Epithelial cell of prostate (primary cell): ENCODE measurements at regions not wholly inside any gene's neighbourhood (a gene's known extent, or its start where the extent isn't known, plus 50 kb on each side); places are given as distances from the start of the nearest gene placed in this dataset.
"Not testable (repeated sequence)": the region's sequence is repeated elsewhere in the genome, so short reads cannot be mapped to it uniquely, and the experiment has no call there.

Source experiments
- DNase-seq: peaks from one replicate; pipeline ENCODE4 v3.0.0-alpha.2; 2011; ENCODE audit warnings: low read depth, low spot score
- H3K27ac ChIP-seq: fragments of 450-650 bp; 2 replicates; pipeline ENCODE4 v1.5.1; 2017; ENCODE audit warnings: mild to moderate bottlenecking

GRCh38 chr3:193114431-193115340 is 126.3 kb upstream of the PLAAT1 start:
- DNase-seq: no peak
- no peak overlapping the region for H3K27ac ChIP-seq

DNA sequence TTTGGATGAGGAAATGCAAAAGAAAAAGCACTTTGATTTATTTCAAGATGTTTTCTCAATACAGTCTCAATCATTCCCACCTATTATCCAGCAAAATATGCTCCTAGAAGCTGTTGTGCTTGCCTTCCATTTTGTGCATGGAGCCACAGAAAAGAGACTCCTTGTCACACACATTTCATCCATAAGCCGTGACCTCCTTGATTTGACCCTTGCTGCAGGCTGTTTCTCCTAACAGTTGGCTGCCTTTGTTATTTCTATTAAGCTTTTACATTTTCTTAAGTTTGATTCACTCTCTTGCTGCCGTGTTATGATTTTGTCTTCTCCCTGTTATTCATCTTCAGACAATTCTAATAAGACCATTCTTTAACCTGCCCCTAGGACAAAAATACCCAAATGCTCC is 124.2 kb upstream of the PLAAT1 start:
- H3K27ac ChIP-seq: no peak overlapping the region

DNA sequence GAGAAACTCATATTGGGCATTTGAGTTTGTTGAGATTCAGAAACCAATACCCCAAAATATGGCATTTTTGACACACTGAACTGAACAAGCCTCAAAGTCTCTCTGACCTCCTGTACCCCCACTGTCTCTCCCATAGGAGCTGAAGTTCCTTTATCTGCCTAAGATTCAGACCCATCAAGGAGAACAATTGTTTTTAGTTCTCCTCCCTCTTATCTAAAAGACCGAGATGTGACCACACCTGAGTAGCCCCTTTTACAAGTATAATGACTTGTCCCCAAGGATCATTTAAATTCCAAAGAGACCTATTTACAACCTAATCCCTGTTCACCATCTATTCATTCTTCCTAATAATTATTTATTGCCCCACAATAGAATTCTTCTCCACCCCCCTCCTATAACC is 122.1 kb upstream of the PLAAT1 start:
- no peak for DNase-seq
- no peak overlapping the region for H3K27ac ChIP-seq

More for the DNA sequence above, 124.2 kb upstream of the PLAAT1 start:
- DNase-seq: no peak

DNA sequence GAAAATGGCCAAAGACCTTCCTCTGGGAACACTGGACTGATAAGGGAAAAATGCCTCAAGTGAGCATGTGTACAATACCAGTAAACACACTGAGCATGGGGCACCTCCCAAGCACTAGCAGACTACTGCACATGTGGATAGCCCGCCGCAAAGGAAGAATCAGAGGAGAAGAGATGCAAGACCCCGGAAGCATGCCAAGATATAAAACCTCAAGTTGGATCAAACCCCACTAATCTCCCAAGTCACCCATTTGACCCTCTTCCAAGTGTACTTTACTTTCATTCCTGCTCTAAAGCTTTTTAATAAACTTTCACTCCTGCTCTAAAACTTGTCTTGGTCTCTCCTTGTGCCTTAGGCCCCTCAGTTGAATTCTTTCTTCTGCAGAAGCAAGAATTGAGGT is 121.1 kb upstream of the PLAAT1 start:
- DNase-seq: no peak
- no peak overlapping the region for H3K27ac ChIP-seq

DNA sequence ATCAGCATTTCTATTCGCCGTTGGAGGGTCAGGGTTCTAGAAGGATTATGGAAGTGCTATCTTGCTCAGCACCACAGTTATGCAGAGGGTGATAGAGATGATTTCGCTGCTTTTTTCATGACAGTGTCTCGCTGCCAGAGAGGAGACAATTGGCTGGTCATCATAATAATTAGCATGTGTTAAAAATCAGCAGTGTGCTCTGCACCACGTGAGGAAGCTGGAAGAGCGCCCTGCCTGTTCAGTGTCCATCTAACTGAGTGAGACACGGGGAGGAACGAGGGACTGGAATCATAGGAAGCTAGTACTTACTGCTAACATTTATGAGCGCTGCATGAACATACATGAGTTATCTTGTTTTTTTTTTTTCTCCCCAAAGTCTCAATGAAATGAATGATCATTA is 116.2 kb upstream of the PLAAT1 start:
- H3K27ac ChIP-seq: no peak overlapping the region
- DNase-seq: no peak

DNA sequence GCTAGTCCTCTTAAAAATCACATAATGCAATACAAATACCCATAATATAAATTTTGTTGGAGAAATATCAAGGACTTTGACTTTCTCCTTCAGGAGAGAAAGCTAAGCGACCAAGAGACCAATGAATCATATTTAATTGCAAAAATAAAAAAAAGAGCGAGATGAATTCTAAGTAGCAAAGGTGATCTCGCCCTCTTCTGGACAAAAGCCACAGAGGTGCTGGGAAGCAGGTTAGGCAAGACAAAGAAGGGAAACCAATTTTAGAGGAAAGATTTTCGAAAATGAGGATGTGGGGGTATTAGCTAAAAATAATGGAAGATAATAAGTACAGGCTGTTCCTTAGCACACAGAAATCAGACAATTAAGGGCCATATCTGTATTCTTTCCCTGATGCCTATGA is 111.4 kb upstream of the PLAAT1 start:
- H3K27ac ChIP-seq: no peak overlapping the region
- DNase-seq: no peak

DNA sequence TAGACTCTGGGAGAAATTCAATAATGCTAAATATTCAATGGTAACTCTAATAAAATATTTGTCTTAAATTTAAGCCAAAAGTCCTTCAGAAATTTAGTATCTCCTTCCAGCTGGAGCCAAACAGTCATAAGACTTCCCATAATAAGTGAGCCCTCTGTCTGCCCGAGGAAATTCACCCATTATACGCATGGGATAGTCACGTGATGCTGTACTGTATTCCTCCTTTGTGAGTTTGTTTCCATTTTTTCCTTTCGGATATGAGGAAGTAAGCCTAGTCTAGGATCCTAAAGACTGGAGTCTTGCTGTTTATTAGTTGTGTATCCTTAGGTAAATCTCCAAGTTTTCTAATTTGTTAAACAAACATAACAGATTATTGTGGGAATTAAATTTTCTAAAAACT is 110.4 kb upstream of the PLAAT1 start:
- no peak for DNase-seq
- no peak overlapping the region for H3K27ac ChIP-seq

- no peak overlapping the region for H3K27ac ChIP-seq
- no peak for DNase-seq
Measured at GRCh38 chr3:193132241-193132640, 108.8 kb upstream of the PLAAT1 start.

DNA sequence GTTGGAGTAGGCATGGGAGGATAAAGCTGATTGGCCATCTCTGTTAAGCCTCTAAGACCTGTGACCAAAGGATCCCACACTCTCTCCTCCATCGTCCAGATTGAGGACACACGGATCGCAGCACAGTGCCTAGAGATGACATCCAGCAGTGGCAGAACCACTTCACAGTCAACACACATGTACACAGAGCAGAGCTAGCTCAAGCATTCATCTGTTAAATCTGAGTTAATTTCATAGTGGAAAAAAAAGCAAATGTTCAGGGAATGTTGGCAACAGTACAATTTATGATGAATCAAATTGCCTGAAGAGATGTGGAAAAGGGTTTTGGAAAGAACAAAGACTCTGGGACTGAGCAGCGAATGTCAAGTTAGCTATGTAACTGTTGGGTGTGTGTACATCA is 108.1 kb upstream of the PLAAT1 start:
- DNase-seq: no peak
- no peak overlapping the region for H3K27ac ChIP-seq

DNA sequence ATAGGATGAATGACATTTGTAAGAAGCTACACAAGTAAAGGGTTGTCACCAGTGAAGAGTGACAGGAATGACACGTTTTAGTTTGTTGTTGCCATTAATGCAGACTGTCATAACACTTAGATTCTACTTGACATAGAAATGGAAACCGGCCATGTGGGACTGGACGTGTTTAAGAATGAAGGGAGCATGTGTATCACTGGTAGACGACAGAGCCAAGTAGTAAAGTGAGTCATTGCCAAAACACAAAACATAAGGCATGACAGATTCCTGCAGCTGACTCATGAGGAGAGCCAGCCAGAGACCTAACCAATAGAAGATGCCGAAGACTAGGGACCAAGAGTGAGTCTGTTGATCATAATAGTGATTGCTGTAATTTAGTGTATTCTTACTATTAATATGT is 106.2 kb upstream of the PLAAT1 start:
- peak; percentile 46 for DNase-seq
- no peak overlapping the region for H3K27ac ChIP-seq

DNA sequence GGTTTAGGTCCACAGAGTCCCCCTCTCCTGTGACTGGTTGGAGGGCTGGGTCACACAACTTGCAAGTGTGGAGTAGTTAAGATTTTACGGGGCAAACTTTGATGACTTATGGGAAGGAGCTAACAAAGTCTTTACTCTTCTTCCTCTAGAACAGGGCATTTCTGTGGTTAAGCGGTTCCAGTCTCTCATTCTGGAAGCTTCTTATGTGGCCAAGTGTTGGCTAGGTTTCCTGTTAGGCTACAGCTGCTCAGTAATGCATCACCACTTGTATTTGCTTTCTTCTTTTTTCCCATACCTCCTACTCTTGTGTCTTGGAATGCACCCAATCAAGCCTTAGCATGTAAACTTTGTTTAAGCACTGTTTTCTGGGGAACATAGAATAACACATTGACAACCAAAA is 100.6 kb upstream of the PLAAT1 start:
- H3K27ac ChIP-seq: no peak overlapping the region
- DNase-seq: peak; percentile 16

GRCh38 chr3:193145248-193145647 is 95.8 kb upstream of the PLAAT1 start:
- no peak for DNase-seq
- no peak overlapping the region for H3K27ac ChIP-seq

DNA sequence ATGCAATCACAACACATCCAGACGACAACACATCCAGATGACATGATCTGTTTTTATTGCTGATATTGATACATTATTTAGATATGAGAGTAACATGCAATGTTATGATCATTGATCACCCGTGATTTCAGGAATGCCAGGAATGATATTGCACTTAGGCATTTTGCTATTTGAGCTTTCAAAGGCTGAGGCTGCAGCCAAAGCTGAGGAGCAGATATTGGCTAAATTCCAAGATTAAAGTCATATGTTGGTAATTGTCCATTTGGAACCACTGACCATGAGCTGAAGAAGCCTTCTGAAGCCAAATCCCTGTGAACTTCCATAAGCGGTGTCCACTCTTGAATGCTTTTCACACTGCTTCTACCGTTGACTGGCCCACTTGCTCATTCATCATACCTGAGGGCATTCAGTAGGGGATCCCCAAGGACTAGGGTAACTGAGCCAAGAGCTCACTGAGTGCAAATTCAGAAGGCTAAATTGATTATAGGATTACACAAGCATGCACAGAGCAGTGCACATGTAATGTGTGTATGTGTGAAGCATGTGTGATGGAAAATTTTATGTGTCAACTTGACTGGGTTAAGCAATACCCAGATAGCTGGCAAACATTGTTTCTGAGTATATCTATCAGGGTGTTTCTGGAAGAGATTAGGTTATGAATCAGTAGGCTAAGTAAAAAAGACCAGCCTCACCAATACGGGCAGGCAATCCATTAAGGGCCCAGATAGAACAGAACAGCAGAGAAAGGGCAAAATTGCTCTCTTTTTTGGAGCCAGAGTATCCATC is 92.1 kb upstream of the PLAAT1 start:
- DNase-seq: no peak
- no peak overlapping the region for H3K27ac ChIP-seq

DNA sequence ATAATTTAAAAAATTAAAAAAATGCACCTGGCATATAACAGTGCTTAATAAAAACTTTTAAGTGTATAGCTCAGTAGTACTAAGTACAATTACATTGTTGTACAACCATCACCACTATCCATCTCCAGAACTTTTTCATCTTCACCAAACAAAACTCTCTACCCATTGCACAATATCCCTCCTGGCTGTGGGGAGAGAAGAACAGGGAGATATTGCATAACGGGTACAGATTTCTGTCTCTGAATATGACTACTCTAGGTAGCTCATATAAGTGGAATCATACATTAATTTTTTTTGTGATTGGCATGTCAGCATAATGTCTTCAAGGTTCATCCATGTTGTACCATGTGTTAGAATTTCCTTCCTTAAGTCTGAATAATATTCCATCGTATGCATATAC is 91.0 kb upstream of the PLAAT1 start:
- no peak for DNase-seq
- H3K27ac ChIP-seq: no peak overlapping the region

DNA sequence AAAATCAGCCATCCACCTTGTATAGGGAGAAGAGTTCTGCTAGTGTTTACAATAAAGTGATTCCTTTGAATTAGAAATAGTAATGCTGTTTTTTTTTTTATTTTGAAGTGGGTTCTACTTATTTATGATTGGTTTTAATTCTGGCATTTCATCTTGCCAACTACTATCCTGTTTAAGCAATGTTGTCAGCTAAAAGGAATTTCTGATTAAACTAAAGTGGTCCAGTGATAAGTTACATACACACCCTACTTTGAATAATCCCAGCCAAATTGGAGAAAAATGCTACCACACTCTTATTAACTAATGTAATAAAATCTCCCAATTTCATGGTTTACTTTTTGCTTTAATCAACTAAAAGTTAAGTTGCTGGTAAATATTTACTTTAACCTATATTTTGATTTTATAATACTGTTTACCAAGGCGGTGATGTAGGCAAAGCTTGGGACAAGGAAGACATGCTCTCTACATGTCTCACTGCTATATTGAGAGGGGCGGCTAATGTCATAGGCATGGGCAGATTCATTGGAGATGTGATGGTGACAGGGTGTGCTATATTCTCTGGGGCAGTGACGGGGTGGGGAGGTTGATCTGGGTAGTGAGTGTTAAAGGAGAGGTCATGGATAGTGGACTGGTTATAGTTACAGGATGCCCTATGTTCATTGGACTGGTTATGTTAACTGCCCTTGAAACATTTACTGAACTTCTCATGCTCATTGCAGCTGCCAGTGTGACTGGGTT is 85.8 kb upstream of the PLAAT1 start:
- not testable (repeated sequence) for DNase-seq, H3K27ac ChIP-seq

DNA sequence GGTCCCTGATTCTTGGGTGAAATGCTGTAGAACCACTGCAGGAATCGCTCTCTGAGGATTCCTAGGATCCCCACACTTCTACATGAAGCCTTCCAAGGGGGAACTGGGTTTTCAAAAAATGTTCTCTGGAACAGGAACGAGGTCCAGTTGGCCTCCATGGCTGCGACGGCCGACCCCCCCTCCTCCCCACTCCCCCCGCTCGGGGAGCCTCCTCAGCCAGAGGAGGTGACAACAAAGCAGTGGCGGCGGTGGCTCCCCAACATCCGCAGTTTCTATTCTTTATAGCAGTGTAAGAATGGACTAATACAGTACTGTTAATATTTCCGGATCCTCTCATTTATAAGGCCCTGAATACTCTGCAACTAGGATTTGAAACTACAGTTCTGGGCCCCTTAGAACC is 84.0 kb upstream of the PLAAT1 start:
- no peak overlapping the region for H3K27ac ChIP-seq
- no peak for DNase-seq

DNA sequence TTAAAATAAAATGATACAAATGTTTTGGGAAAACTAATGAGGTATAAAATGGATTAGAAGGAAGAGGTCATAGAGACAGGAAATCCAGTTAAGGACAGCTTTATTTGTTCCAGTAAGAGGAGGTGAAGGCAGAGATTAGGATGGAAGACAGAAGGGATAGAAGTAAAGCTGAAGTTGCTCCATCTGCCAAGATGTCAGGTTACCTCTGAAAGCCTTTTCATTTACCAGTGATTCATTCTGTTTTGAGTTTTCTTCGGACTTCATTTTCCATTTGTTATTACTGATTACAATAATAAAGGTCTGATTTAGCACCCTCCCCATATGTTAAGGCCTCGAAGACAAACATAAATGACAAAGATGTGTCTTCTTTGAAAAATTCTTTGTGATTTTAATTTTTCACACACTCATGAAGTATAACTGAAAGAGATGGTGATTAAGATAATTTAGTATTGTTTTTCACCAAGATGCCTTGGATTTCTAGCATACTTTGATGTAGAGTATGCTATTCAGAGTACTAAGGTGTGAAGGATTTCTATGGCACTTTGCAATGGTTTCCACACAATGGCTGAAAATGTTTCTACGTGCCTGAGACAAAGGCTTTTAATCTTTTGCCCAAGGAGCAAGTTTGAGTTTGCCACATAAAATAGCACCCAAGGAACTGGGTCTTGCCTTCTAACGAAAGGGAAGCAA is 75.4 kb upstream of the PLAAT1 start:
- DNase-seq: no peak

GRCh38 chr3:193168931-193169330 is 72.1 kb upstream of the PLAAT1 start:
- no peak for DNase-seq
- no peak overlapping the region for H3K27ac ChIP-seq

More for the DNA sequence above, 75.4 kb upstream of the PLAAT1 start:
- H3K27ac ChIP-seq: no peak overlapping the region

DNA sequence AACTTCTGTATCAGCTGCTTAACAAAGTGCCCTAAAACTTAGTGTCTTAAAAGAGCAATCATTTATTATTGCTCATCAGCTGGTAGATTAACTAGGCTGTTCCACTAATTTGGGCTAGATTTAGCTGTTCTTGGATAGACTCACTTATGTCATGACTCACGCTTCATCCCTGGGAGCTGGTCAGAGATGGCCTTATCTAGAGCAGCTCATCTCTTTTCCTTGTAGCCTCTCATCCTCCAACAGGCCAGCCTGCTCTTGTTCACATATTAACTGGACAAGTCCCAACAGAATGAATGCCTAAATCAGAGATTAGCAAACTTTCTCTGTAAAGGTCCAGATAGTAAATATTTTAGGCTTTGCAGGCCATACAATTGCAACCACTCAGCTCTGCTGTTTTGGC is 66.9 kb upstream of the PLAAT1 start:
- H3K27ac ChIP-seq: no peak overlapping the region
- DNase-seq: no peak

GRCh38 chr3:193179332-193180012 is 61.5 kb upstream of the PLAAT1 start:
- H3K27ac ChIP-seq, DNase-seq: not testable (repeated sequence)
